Body of pancreas (tissue), 4 donors: ENCODE measurements at regions not wholly inside any gene's neighbourhood (a gene's known extent, or its start where the extent isn't known, plus 50 kb on each side); places are given as distances from the start of the nearest gene placed in this dataset.

ENCODE experiments used
- CTCF ChIP-seq, 7 experiments: fragments of 450-650 bp in 4 of 7; fragments of 200-600 bp in 3 of 7; sonication (generic) in 3 of 7; IDR thresholded peaks; one replicate each; pipeline ENCODE4 v1.5.1; 2016 to 2019; ENCODE audit warnings: antibody characterized with exemption in 7 of 7
- POLR2A ChIP-seq, 3 donors: fragments of 450-650 bp; IDR thresholded peaks; one replicate each; pipeline ENCODE4 v1.6.1; 2016; ENCODE audit warnings: antibody characterized with exemption in 3 of 3, mild to moderate bottlenecking in 2 of 3

DNA sequence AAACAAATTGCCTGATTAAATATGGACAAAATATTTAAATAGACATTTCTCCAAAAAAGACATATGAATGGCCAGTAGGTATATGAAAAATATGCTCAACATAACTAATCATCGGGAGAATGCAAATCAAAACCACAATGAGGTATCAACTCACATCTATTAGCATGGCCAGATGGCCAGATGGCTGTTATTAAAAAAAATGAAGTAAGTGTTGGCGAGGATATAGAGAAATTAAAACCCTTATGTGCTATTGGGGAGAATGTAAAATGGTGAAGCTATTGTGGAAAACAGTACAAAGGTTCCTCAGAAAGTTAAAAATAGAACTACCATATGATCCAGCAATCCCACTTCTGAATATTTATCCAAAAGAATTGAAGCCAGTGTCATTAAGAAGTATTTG lies 272.3 kb upstream of the ZNF804A start:
- TF ChIP-seq CTCF (IDR thresholded peaks at IDR 0.05), result no peak
- TF ChIP-seq POLR2A (IDR thresholded peaks at IDR 0.05), result no peak
